ENCODE measurements at regions not wholly inside any gene's neighbourhood (a gene's known extent, or its start where the extent isn't known, plus 50 kb on each side); places are given as distances from the start of the nearest gene placed in this dataset.

GRCh38 chr7:36784991-36785940 lies 61.0 kb upstream of the AOAH start:
- Histone ChIP-seq H3K4me1 (ENCODE audit: control insufficient read depth, insufficient read depth, low read length) (peaks cover 3% of the 10 kb centered on the region; the same call in 1 of the 2 replicates), H3K27ac (ENCODE audit: extremely low read depth, low read depth, low read length) (no peak overlapping the region), H3K9me3 (ENCODE audit: control insufficient read depth, insufficient read depth, low read depth, low read length) (no peaks in the 10 kb centered on the region), H3K4me3 (ENCODE audit: low read depth, low read length) (no peak overlapping the region), H3K36me3 (ENCODE audit: control insufficient read depth in 2 of 2, insufficient read depth in 1 of 2, low read length in 2 of 2) (no peaks in the 10 kb centered on the region)
- TF ChIP-seq KLF10 (tag by site-specific recombination; IDR thresholded peaks at IDR 0.05) (no peak), KLF8 (tag by site-specific recombination; IDR thresholded peaks at IDR 0.05) (no peak), ZNF561 (tag by site-specific recombination; IDR thresholded peaks at IDR 0.05; ENCODE audit: borderline replicate concordance) (no peak), ZNF366 (tag by site-specific recombination; conservative IDR thresholded peaks at IDR 0.05) (no peak), PRDM1 (tag by site-specific recombination; IDR thresholded peaks at IDR 0.05) (no peak), ZIC2 (tag by site-specific recombination; IDR thresholded peaks at IDR 0.05) (no peak), KLF1 (tag by site-specific recombination; IDR thresholded peaks at IDR 0.05) (no peak), ZBTB7A (tag by site-specific recombination; IDR thresholded peaks at IDR 0.05; ENCODE audit: low read depth) (no peak), ZNF777 (tag by site-specific recombination; IDR thresholded peaks at IDR 0.05; ENCODE audit: borderline replicate concordance) (no peak), ZNF398 (tag by site-specific recombination; IDR thresholded peaks at IDR 0.05) (no peak), ZNF48 (tag by site-specific recombination; IDR thresholded peaks at IDR 0.05) (no peak)
- ChIA-PET CTCF (interaction anchor here (0.7 kb wide), 1 partner anchor 297 kb away, joined by 3 read pairs; no protein-coding TSS in a partner anchor), POLR2A (no interaction called here)

- H3K36me3 ChIP-seq (ENCODE audit: control insufficient read depth in 2 of 2, insufficient read depth in 1 of 2, low read length in 2 of 2), result no peaks in the 10 kb centered on the region
- CTCF ChIA-PET, result interaction anchor here (0.6 to 1.0 kb wide), 2 partner anchors 12 to 494 kb away, joined by 3 to 6 read pairs; no protein-coding TSS in a partner anchor
- H3K4me3 ChIP-seq (ENCODE audit: low read depth, low read length), result no peak overlapping the region
- peaks cover 3% of the 10 kb centered on the region; the same call in 1 of the 2 replicates for H3K4me1 ChIP-seq (ENCODE audit: control insufficient read depth, insufficient read depth, low read length)
- H3K9me3 ChIP-seq (ENCODE audit: control insufficient read depth, insufficient read depth, low read depth, low read length), result no peaks in the 10 kb centered on the region
- POLR2A ChIA-PET, result no interaction called here
- no peak for TF ChIP-seq ZNF214 (tag by site-specific recombination; IDR thresholded peaks at IDR 0.05; ENCODE audit: borderline replicate concordance)
- no peak overlapping the region for H3K27ac ChIP-seq (ENCODE audit: extremely low read depth, low read depth, low read length)
These were observed 56.9 kb upstream of the AOAH start for GRCh38 chr7:36781011-36781738.

GRCh38 chr7:36777855-36778254 lies 53.6 kb upstream of the AOAH start:
- H3K9me3 ChIP-seq (ENCODE audit: control insufficient read depth, insufficient read depth, low read depth, low read length), result no peaks in the 10 kb centered on the region
- no peak overlapping the region for H3K4me3 ChIP-seq (ENCODE audit: low read depth, low read length)
- CTCF ChIA-PET, result interaction anchor here (0.8 to 0.9 kb wide), 2 partner anchors 209 to 404 kb away, joined by 3 read pairs; no protein-coding TSS in a partner anchor
- no peak overlapping the region for H3K27ac ChIP-seq (ENCODE audit: extremely low read depth, low read depth, low read length)
- POLR2A ChIA-PET, result no interaction called here
- peaks cover 3% of the 10 kb centered on the region; the same call in 1 of the 2 replicates for H3K4me1 ChIP-seq (ENCODE audit: control insufficient read depth, insufficient read depth, low read length)
- TF ChIP-seq CTCF (tag by site-specific recombination; IDR thresholded peaks at IDR 0.05), result no peak
- no peak for TF ChIP-seq WT1 (tag by site-specific recombination; IDR thresholded peaks at IDR 0.05)
- no peak for TF ChIP-seq ZBTB7A (tag by site-specific recombination; IDR thresholded peaks at IDR 0.05; ENCODE audit: low read depth)
- H3K36me3 ChIP-seq (ENCODE audit: control insufficient read depth in 2 of 2, insufficient read depth in 1 of 2, low read length in 2 of 2), result no peaks in the 10 kb centered on the region
